Right lobe of liver (tissue), 6 donors: ENCODE measurements at regions not wholly inside any gene's neighbourhood (a gene's known extent, or its start where the extent isn't known, plus 50 kb on each side); places are given as distances from the start of the nearest gene placed in this dataset.

Experiments
- ATAC-seq, 4 donors: fragments of 200-7000 bp; cut with Tn5 transposase; one replicate each; pipeline ENCODE4 v1.9.1; 2020; ENCODE audit warnings: mild to moderate bottlenecking in 4 of 4, moderate library complexity in 4 of 4
- DNase-seq, 3 donors: peaks; one replicate each; pipeline ENCODE4 v3.0.0-alpha.2; 2020
- H3K27ac ChIP-seq, 3 donors: fragments of 200-600 bp; one replicate each; pipeline ENCODE4 v1.8.0; 2022
- H3K27me3 ChIP-seq, 2 donors: fragments of 200-600 bp; one replicate each; pipeline ENCODE4 v1.8.0; 2022
- H3K36me3 ChIP-seq, 4 donors: fragments of 200-600 bp; sonication (generic) in 1 of 4; one replicate each; pipeline versions ENCODE4 v1.5.1 to v1.8.0; 2017 to 2022; ENCODE audit warnings: control low read depth in 1 of 4
- H3K4me1 ChIP-seq, 4 donors: fragments of 200-600 bp; sonication (generic) in 1 of 4; one replicate each; pipeline versions ENCODE4 v1.5.1 to v1.8.0; 2017 to 2022; ENCODE audit warnings: control low read depth in 1 of 4
- H3K4me3 ChIP-seq, 3 donors: fragments of 200-600 bp; one replicate each; pipeline ENCODE4 v1.8.0; 2022
- H3K9me3 ChIP-seq, 4 donors: fragments of 200-600 bp; sonication (generic) in 1 of 4; one replicate each; pipeline versions ENCODE4 v1.5.1 to v1.8.0; 2017 to 2022; ENCODE audit warnings: control low read depth in 1 of 4
- POLR2A ChIP-seq: fragments of 450-650 bp; IDR thresholded peaks from one replicate; pipeline ENCODE4 v1.6.1; 2017; ENCODE audit warnings: antibody characterized with exemption, mild to moderate bottlenecking
- WGBS: methylation state at CpG from one replicate; pipeline ENCODE4 v1.1.6; 2018; ENCODE audit warnings: low coverage, low lambda C conversion rate; ENCODE audit not compliant: insufficient coverage; ENCODE audit errors: missing lambda C conversion rate; 5-methylcytosine and 5-hydroxymethylcytosine counted together
- intact Hi-C, 2 donors: fragments of 100-400 bp; cut with DNase I; formaldehyde crosslinking; loops; one replicate each; pipeline versions ENCODE4 v1.11.2 to v1.14.1; 2022
- TF ChIP-seq, protein P1 (sequence below), 4 donors: fragments of 200-600 bp in 3 of 4; fragments of 450-650 bp in 1 of 4; IDR thresholded peaks; one replicate each; pipeline versions ENCODE4 v1.5.1 to v1.8.0; 2016 to 2022; ENCODE audit warnings: antibody characterized with exemption in 4 of 4, mild to moderate bottlenecking in 2 of 4
- donor health status: DM: no; HTN: yes; CAD: no.
- donor health status: DM: no; HTN: no; CAD: no.
- donor health status: DM: no; HTN: no; CAD: no.
- donor health status: DM: no; HTN: yes; CAD: no.
- donor health status: DM: no; HTN: yes; CAD: no.

DNA sequence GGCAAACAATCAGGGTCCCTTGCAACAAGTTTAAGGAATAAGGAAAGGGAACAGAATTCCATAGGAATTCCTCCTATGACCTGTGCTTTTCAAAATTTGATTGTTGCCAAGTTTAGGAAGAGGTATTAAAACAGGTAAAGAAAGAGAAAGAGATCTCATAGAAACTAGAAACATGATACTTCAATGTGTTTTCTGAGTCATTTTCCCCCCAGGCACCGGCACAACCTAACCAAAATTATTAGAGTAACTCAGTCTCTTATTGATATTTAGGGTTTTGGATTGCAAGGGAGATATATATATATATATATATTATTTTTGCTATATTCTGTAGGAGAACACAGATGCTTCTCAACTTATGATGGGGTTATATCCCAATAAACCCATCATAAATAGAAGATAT lies 278.0 kb upstream of the DKK2 start:
- Histone ChIP-seq H3K27ac (no peak overlapping the region), H3K4me3 (no peak overlapping the region), H3K27me3 (no peaks in the 10 kb centered on the region), H3K4me1 (no peaks in the 10 kb centered on the region), H3K36me3 (no peaks in the 10 kb centered on the region), H3K9me3 (no peaks in the 10 kb centered on the region)
- WGBS: 42% methylated on average over 1 of the region's 1 CpG
- intact Hi-C loops: no loop called here
- ATAC-seq: no peak
- no peak for TF ChIP-seq POLR2A
- TF ChIP-seq, protein P1, sequence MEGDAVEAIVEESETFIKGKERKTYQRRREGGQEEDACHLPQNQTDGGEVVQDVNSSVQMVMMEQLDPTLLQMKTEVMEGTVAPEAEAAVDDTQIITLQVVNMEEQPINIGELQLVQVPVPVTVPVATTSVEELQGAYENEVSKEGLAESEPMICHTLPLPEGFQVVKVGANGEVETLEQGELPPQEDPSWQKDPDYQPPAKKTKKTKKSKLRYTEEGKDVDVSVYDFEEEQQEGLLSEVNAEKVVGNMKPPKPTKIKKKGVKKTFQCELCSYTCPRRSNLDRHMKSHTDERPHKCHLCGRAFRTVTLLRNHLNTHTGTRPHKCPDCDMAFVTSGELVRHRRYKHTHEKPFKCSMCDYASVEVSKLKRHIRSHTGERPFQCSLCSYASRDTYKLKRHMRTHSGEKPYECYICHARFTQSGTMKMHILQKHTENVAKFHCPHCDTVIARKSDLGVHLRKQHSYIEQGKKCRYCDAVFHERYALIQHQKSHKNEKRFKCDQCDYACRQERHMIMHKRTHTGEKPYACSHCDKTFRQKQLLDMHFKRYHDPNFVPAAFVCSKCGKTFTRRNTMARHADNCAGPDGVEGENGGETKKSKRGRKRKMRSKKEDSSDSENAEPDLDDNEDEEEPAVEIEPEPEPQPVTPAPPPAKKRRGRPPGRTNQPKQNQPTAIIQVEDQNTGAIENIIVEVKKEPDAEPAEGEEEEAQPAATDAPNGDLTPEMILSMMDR (IDR thresholded peaks at IDR 0.05): no peak
- no peak for DNase-seq

DNA sequence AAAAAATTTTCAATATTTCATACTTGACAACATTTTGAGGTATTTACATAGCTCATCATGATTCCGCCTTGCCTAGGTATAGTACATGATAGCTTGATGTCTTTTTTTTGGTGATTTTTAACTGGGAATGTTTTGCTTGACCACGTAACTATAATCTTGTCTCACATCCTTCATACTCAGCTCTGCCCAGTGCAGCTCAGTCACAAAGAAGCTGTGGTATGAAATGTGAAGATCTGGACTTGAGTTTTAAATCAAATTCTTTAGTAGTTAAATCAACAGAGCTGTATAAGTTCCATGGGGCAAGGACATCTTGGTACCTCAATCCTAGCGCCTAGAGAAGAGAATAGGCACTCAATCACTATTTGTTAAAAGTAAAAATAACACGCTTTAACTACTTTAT lies 276.3 kb upstream of the DKK2 start:
- H3K4me1 ChIP-seq: no peaks in the 10 kb centered on the region

DNA sequence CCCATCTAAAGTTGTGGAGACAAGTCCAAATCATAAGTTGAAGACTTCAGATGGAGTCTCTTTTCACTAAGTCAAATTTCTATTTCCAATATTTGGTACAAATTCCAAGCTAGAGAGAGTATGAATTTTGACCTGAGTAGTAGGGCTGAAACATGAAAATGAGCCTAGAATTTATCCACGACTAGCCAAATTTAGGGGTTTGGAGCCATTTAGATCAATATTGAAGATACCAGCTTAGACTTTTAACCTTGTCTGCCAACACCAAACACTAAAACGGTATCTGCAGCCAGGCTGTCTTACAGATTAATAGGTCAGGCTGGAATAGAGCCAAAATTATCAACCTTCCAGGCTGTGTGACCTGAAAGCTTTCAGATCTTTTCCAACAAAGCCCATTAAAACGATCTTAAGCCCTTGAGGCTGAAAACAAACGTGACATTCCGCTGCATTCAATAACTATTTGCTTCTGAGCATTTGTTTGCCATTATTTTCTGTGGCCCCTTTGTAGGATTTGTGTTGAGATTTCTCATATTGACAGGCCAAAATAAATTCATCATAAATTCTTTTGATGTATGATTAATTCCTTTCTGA lies 268.7 kb upstream of the DKK2 start:
- no peak for TF ChIP-seq POLR2A
- TF ChIP-seq, protein P1 (IDR thresholded peaks at IDR 0.05): no peak
- no peaks in the 10 kb centered on the region for H3K36me3 ChIP-seq
- no peaks in the 10 kb centered on the region for H3K27me3 ChIP-seq
- intact Hi-C loops: no loop called here
- H3K4me3 ChIP-seq: no peak overlapping the region
- H3K27ac ChIP-seq: no peak overlapping the region
- no peaks in the 10 kb centered on the region for H3K9me3 ChIP-seq
- DNase-seq (no peak), ATAC-seq (peak in 3 of 4 donors; percentile 40 to 46 (median 42))
- WGBS: 26% methylated on average over 5 of the region's 5 CpGs
- H3K4me1 ChIP-seq: no peaks in the 10 kb centered on the region

More for the DNA sequence above, 276.3 kb upstream of the DKK2 start:
- Histone ChIP-seq H3K9me3 (no peaks in the 10 kb centered on the region), H3K36me3 (no peaks in the 10 kb centered on the region), H3K27ac (no peak overlapping the region), H3K27me3 (no peaks in the 10 kb centered on the region), H3K4me3 (no peak overlapping the region)
- TF ChIP-seq, protein P1 (IDR thresholded peaks at IDR 0.05): no peak
- TF ChIP-seq POLR2A: no peak
- WGBS: 55% methylated on average over 4 of the region's 4 CpGs
- no peak for DNase-seq
- no peak for ATAC-seq
- intact Hi-C loops: no loop called here

DNA sequence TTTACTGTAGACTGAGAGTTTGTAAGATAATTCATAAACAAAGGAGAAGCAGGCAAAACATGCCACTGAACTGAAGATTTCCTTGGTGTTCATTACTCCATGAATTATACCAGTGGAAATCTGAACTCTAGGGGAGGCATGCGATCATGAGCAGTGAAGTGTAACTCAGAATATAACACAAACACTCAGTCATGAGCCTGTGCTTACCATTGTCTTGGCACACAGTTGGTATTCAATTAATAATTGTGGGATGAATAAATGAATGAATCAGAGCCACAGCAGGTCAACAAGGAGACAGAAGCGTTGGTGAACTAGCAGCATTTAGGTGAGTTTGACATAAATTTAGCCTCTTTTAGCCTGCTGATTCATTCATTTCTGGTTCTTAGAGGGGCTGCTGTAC lies 263.5 kb upstream of the DKK2 start:
- Histone ChIP-seq H3K4me1 (no peaks in the 10 kb centered on the region), H3K27ac (no peak overlapping the region), H3K9me3 (no peaks in the 10 kb centered on the region), H3K36me3 (no peaks in the 10 kb centered on the region), H3K4me3 (no peak overlapping the region), H3K27me3 (no peaks in the 10 kb centered on the region)
- intact Hi-C loops: no loop called here
- no peak for DNase-seq
- no peak for TF ChIP-seq POLR2A
- TF ChIP-seq, protein P1 (IDR thresholded peaks at IDR 0.05): no peak
- WGBS: 54% methylated on average over 2 of the region's 2 CpGs
- ATAC-seq: no peak

DNA sequence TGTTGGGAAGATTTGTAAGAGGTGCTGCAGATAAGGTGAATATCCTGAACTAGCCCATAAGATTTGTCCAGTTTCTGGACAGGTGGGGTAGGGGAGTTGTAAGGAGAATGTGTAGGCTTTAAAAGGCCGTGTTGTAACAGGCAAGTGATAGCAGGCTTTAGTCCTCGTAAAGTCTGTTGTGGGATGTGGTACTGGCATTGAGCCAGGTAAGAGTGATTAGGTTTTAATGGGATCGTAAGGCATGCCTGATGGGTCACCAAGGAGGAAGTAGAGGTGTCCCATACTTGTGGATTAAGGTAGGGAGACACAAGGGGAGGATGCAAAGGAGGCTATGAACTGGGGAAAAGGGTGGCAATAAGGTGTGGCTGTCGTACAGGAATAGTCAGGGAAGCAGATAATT lies 256.9 kb upstream of the DKK2 start:
- TF ChIP-seq POLR2A: no peak
- TF ChIP-seq, protein P1 (IDR thresholded peaks at IDR 0.05): no peak
- Histone ChIP-seq H3K9me3 (no peaks in the 10 kb centered on the region), H3K4me1 (no peaks in the 10 kb centered on the region), H3K27ac (no peak overlapping the region), H3K4me3 (no peak overlapping the region), H3K27me3 (no peaks in the 10 kb centered on the region), H3K36me3 (no peaks in the 10 kb centered on the region)
- WGBS: 51% methylated on average over 4 of the region's 4 CpGs
- DNase-seq: no peak
- no peak for ATAC-seq
- intact Hi-C loops: no loop called here
